A549 (cell line): ENCODE measurements at regions not wholly inside any gene's neighbourhood (a gene's known extent, or its start where the extent isn't known, plus 50 kb on each side); places are given as distances from the start of the nearest gene placed in this dataset.

Experiments used
- CEBPB ChIP-seq, 2 experiments: fragments of >200 bp in 1 of 2; sonication (Bioruptor Twin) in 1 of 2; formaldehyde crosslinking in 1 of 2; IDR thresholded peaks; 2 replicates each; pipeline ENCODE4 v1.6.1; 2012 to 2016
- ESRRA ChIP-seq: fragments of 150-350 bp; IDR thresholded peaks from 2 replicates; pipeline ENCODE4 v1.6.1; 2014; ENCODE audit warnings: mild to moderate bottlenecking, low read length, borderline replicate concordance
- MAFK ChIP-seq: fragments of 450-650 bp; IDR thresholded peaks from 2 replicates; pipeline ENCODE4 v1.6.1; 2014; ENCODE audit not compliant: partially characterized antibody
- MAZ ChIP-seq: fragments of 150-350 bp; IDR thresholded peaks from 2 replicates; pipeline ENCODE4 v1.6.1; 2014; ENCODE audit warnings: antibody characterized with exemption, low read depth, low read length, borderline replicate concordance
- NFE2L2 ChIP-seq: fragments of 150-350 bp; conservative IDR thresholded peaks from 2 replicates; pipeline ENCODE4 v1.6.1; 2014; ENCODE audit warnings: low read length
- POLR2A ChIP-seq: IDR thresholded peaks from 2 replicates; pipeline ENCODE4 v1.6.1; 2012; ENCODE audit warnings: mild to moderate bottlenecking, low read length
- RARB ChIP-seq: fragments of 250-450 bp; sonication (Bioruptor Pico); IDR thresholded peaks from 2 replicates; pipeline ENCODE4 v1.8.0; 2021; ENCODE audit warnings: mild to moderate bottlenecking, moderate library complexity
- RFX5 ChIP-seq: fragments of 450-650 bp; IDR thresholded peaks from 2 replicates; pipeline ENCODE4 v1.7.1; 2014; ENCODE audit warnings: antibody characterized with exemption, mild to moderate bottlenecking, moderate library complexity
- TF ChIP-seq, protein P1 (sequence below): fragments of >200 bp; sonication (Bioruptor Twin); formaldehyde crosslinking; IDR thresholded peaks from 3 replicates; pipeline ENCODE4 v1.5.1; 2016
- TF ChIP-seq, protein P2 (sequence below): fragments of 200-600 bp; sonication (generic); IDR thresholded peaks from 2 replicates; pipeline ENCODE4 v1.6.1; 2016; ENCODE audit warnings: antibody characterized with exemption, mild to moderate bottlenecking, moderate library complexity

GRCh38 chr5:113761594-113761993 lies 248.1 kb downstream of the YTHDC2 start:
- TF ChIP-seq, protein P1, sequence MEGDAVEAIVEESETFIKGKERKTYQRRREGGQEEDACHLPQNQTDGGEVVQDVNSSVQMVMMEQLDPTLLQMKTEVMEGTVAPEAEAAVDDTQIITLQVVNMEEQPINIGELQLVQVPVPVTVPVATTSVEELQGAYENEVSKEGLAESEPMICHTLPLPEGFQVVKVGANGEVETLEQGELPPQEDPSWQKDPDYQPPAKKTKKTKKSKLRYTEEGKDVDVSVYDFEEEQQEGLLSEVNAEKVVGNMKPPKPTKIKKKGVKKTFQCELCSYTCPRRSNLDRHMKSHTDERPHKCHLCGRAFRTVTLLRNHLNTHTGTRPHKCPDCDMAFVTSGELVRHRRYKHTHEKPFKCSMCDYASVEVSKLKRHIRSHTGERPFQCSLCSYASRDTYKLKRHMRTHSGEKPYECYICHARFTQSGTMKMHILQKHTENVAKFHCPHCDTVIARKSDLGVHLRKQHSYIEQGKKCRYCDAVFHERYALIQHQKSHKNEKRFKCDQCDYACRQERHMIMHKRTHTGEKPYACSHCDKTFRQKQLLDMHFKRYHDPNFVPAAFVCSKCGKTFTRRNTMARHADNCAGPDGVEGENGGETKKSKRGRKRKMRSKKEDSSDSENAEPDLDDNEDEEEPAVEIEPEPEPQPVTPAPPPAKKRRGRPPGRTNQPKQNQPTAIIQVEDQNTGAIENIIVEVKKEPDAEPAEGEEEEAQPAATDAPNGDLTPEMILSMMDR: no peak
- TF ChIP-seq MAFK (no peak), RFX5 (no peak), ESRRA (no peak), MAZ (no peak), CEBPB (IDR thresholded peaks at IDR 0.05) (no peak), POLR2A (no peak), NFE2L2 (no peak), RARB (no peak)
- TF ChIP-seq, protein P2, sequence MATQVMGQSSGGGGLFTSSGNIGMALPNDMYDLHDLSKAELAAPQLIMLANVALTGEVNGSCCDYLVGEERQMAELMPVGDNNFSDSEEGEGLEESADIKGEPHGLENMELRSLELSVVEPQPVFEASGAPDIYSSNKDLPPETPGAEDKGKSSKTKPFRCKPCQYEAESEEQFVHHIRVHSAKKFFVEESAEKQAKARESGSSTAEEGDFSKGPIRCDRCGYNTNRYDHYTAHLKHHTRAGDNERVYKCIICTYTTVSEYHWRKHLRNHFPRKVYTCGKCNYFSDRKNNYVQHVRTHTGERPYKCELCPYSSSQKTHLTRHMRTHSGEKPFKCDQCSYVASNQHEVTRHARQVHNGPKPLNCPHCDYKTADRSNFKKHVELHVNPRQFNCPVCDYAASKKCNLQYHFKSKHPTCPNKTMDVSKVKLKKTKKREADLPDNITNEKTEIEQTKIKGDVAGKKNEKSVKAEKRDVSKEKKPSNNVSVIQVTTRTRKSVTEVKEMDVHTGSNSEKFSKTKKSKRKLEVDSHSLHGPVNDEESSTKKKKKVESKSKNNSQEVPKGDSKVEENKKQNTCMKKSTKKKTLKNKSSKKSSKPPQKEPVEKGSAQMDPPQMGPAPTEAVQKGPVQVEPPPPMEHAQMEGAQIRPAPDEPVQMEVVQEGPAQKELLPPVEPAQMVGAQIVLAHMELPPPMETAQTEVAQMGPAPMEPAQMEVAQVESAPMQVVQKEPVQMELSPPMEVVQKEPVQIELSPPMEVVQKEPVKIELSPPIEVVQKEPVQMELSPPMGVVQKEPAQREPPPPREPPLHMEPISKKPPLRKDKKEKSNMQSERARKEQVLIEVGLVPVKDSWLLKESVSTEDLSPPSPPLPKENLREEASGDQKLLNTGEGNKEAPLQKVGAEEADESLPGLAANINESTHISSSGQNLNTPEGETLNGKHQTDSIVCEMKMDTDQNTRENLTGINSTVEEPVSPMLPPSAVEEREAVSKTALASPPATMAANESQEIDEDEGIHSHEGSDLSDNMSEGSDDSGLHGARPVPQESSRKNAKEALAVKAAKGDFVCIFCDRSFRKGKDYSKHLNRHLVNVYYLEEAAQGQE: no peak
